ENCODE measurements at regions not wholly inside any gene's neighbourhood (a gene's known extent, or its start where the extent isn't known, plus 50 kb on each side); places are given as distances from the start of the nearest gene placed in this dataset.

GRCh38 chr2:19659024-19659792 lies 242.6 kb downstream of the TTC32 start:
- no peak for TF ChIP-seq POLR2A (IDR thresholded peaks at IDR 0.05)
- TF ChIP-seq, protein P1, sequence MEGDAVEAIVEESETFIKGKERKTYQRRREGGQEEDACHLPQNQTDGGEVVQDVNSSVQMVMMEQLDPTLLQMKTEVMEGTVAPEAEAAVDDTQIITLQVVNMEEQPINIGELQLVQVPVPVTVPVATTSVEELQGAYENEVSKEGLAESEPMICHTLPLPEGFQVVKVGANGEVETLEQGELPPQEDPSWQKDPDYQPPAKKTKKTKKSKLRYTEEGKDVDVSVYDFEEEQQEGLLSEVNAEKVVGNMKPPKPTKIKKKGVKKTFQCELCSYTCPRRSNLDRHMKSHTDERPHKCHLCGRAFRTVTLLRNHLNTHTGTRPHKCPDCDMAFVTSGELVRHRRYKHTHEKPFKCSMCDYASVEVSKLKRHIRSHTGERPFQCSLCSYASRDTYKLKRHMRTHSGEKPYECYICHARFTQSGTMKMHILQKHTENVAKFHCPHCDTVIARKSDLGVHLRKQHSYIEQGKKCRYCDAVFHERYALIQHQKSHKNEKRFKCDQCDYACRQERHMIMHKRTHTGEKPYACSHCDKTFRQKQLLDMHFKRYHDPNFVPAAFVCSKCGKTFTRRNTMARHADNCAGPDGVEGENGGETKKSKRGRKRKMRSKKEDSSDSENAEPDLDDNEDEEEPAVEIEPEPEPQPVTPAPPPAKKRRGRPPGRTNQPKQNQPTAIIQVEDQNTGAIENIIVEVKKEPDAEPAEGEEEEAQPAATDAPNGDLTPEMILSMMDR (IDR thresholded peaks at IDR 0.05): no peak
